ENCODE measurements at regions not wholly inside any gene's neighbourhood (a gene's known extent, or its start where the extent isn't known, plus 50 kb on each side); places are given as distances from the start of the nearest gene placed in this dataset.
A peak's percentile ranks its signal among the peaks of the same experiment; 100 is the strongest.

DNA sequence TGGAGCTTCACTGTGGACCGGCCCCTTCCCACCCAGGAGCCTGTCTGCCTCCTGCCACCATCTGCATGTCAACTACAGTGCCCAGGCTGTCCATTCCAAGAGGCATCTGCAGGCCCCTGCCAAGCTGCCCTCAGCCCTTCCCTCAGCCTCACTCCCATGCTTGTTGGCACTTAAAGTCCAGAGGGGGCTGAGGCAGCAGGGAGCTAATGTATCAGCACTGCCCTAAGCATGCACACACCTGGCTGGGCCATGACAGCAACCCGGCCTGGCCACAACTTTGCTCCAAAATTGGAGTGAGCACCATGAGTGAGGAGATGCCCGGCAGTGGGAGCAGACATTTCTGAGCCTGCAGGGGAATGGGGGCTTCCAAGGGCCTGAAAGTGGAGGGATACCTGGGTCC lies 417.5 kb upstream of the GRM3 start:
- peaks cover 3 to 39% (median 15%) of the 10 kb centered on the region in 9 donors for H3K9me3 Mint-ChIP-seq
- no peak overlapping the region for H3K4me3 Mint-ChIP-seq
- peaks cover 0 to 6% (median 0%) of the 10 kb centered on the region in 3 donors for H3K36me3 Mint-ChIP-seq
- H3K4me1 Mint-ChIP-seq = no peaks in the 10 kb centered on the region
- ATAC-seq = no peak
- H3K27me3 Mint-ChIP-seq = no peaks in the 10 kb centered on the region
- peak in 1 of 10 donors; percentile 52 for DNase-seq
- POLR2A ChIA-PET = no interaction called here
- no peak overlapping the region for H3K27ac Mint-ChIP-seq

DNA sequence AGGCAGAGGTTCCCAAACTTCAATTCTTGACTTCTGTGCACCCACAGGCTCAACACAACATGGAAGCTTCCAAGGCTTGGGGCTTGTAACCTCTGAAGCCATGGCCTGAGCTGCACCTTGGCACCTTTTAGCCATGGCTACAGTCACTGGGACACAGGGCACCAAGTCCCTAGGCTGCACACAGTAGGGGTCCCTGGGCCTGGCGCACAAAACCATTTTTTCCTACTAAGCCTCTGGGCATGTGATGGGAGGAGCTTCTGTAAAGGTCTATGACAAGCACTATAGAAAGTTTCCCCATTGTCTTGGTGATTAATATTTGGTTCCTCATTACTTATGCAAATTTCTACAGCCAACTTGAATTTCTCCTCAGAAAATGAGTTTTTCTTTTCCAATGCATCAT lies 420.9 kb upstream of the GRM3 start:
- Mint-ChIP-seq H3K9me3 (peaks cover 5 to 25% (median 11%) of the 10 kb centered on the region in 9 donors), H3K36me3 (peaks cover 0 to 6% (median 0%) of the 10 kb centered on the region in 3 donors), H3K27me3 (no peaks in the 10 kb centered on the region), H3K4me3 (no peak overlapping the region), H3K4me1 (no peaks in the 10 kb centered on the region), H3K27ac (no peak overlapping the region)
- ATAC-seq (no peak), DNase-seq (no peak)
- POLR2A ChIA-PET = no interaction called here

DNA sequence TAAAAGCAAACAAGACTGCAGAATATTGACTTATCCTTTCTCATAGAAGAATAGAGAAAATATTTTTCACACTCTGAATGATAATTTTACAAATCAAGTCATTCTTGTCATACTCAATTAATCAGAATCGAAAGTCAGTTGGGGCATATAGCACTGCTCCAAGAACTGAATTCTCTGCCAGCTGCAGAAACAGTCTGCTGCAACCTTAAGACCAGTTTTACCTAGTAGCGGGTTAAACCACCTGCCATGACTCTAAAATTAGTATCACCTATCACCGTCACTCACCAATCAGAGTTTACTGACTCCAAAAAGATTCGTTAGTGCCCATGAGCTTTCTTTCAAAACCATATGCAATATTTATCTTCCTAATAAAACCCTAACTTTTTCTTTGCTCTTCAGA lies 429.0 kb upstream of the GRM3 start:
- H3K4me3 Mint-ChIP-seq = no peak overlapping the region
- ATAC-seq (no peak), DNase-seq (no peak)
- H3K27me3 Mint-ChIP-seq = no peaks in the 10 kb centered on the region
- POLR2A ChIA-PET = no interaction called here
- H3K36me3 Mint-ChIP-seq = no peaks in the 10 kb centered on the region
- no peaks in the 10 kb centered on the region for H3K4me1 Mint-ChIP-seq
- peaks cover 0 to 2% (median 0%) of the 10 kb centered on the region in 9 donors for H3K9me3 Mint-ChIP-seq
- H3K27ac Mint-ChIP-seq = no peak overlapping the region

DNA sequence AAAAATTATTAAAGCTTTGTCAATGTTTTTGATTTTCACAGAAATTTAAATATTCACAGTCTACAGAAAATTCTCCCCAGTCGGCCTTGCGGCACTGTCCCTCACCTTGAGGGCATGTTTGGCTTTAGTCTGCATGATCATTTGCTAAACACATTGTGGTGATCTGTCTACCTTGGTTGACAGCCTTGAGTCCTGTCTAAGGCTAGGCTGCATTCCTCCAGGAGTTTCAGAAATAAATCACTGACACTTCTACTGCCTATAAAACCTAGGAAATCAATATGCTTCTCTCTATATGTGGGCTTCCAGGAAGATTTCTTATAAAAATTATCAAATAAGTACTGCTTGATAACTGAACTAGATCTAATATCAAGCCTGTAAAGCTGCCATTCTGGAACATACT lies 430.7 kb upstream of the GRM3 start:
- ATAC-seq (no peak), DNase-seq (no peak)
- Mint-ChIP-seq H3K36me3 (no peaks in the 10 kb centered on the region), H3K4me1 (no peaks in the 10 kb centered on the region), H3K27me3 (no peaks in the 10 kb centered on the region), H3K4me3 (no peak overlapping the region), H3K27ac (no peak overlapping the region), H3K9me3 (peaks cover 0 to 2% (median 0%) of the 10 kb centered on the region in 9 donors)
- POLR2A ChIA-PET = no interaction called here

DNA sequence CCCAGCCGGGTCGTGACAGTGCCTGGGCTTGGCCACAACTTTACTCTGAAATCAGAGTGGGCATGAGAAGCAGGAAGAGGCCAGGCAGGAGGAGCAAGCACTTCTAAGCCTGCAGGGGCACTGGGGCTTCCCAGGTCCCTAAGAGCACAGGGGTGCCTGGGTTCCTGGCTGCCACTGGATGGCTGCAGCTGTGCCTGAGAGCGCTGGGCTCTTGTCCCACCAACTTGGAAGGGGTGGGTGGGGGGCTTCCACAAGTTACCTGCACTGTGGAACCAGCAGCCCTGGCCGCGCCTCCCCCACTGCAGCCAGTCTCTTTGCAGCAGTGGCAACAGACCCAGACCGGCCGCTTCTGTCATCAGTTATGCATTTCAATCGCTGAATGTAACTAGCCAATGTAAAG lies 434.7 kb upstream of the GRM3 start:
- POLR2A ChIA-PET = no interaction called here
- peaks cover 0 to 5% (median 0%) of the 10 kb centered on the region in 9 donors for H3K9me3 Mint-ChIP-seq
- H3K27me3 Mint-ChIP-seq = no peaks in the 10 kb centered on the region
- no peaks in the 10 kb centered on the region for H3K4me1 Mint-ChIP-seq
- H3K4me3 Mint-ChIP-seq = no peak overlapping the region
- ATAC-seq (no peak), DNase-seq (no peak)
- H3K27ac Mint-ChIP-seq = no peak overlapping the region
- H3K36me3 Mint-ChIP-seq = no peaks in the 10 kb centered on the region

DNA sequence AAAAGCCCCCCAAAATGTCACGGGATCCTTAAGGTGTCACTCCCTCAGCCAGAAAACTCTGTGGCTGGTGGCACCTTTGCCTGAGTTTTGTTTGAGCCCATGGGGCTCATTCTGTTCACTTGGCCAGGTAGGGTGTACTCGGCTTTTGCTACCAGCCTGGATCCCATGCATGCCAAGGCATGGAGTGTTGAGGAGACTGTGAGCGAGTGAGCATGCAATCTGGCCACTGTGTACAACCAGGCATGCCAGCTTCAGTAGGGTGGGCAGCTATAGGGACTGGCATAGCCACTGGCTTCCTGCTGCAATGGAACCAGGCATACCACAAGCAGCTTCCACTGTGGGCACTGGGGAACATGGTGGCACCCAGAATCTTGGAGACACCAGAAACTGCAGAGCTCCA lies 436.0 kb upstream of the GRM3 start:
- no peaks in the 10 kb centered on the region for H3K36me3 Mint-ChIP-seq
- POLR2A ChIA-PET = no interaction called here
- no peak overlapping the region for H3K27ac Mint-ChIP-seq
- ATAC-seq (no peak), DNase-seq (no peak)
- no peaks in the 10 kb centered on the region for H3K27me3 Mint-ChIP-seq
- no peak overlapping the region for H3K4me3 Mint-ChIP-seq
- H3K9me3 Mint-ChIP-seq = peaks cover 0 to 6% (median 0%) of the 10 kb centered on the region in 9 donors
- no peaks in the 10 kb centered on the region for H3K4me1 Mint-ChIP-seq

DNA sequence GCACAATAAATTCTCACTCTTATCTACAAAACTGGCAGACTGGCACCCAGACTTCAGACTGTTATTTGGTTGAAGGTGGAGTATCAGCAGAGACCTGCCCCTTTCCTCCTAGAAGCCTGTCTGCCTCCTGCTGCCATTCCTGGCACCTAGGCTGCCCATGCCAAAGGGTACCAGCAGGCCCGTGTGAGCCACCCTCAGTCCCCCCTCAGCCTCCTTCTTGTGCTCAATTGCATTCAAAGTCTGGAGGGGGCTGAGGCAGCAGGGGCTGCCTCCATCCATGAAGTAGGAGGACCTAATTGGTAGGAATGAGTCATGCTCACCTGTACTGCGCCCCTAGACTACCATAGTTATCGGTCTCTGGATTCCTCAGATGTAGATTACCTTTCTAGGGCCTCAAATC lies 440.9 kb upstream of the GRM3 start:
- no peaks in the 10 kb centered on the region for H3K4me1 Mint-ChIP-seq
- no peaks in the 10 kb centered on the region for H3K36me3 Mint-ChIP-seq
- H3K4me3 Mint-ChIP-seq = no peak overlapping the region
- H3K27me3 Mint-ChIP-seq = no peaks in the 10 kb centered on the region
- POLR2A ChIA-PET = no interaction called here
- H3K27ac Mint-ChIP-seq = no peak overlapping the region
- peaks cover 0 to 11% (median 3%) of the 10 kb centered on the region in 9 donors for H3K9me3 Mint-ChIP-seq
- DNase-seq (no peak), ATAC-seq (no peak)

DNA sequence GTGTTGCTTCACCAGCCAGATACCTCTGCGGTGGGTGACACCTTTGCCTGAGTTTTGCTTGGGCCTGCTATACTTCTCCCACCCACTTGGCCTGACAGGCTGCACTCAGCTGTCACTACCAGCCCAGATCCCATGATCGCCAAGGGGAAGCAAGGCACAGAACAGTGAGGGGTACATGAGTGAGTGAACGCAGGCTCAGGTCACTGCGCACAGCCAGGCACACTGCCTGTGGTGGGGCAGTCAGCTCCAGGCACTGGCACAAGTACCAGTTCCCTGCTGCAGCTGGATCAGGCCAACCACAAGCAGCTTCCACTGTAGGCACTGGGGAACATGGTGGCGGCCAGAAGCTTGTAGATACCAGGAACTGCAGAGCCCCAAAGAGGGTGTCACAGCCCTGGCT lies 441.9 kb upstream of the GRM3 start:
- H3K36me3 Mint-ChIP-seq = no peaks in the 10 kb centered on the region
- no peak overlapping the region for H3K4me3 Mint-ChIP-seq
- H3K27me3 Mint-ChIP-seq = no peaks in the 10 kb centered on the region
- no peak overlapping the region for H3K27ac Mint-ChIP-seq
- ATAC-seq (no peak), DNase-seq (no peak)
- POLR2A ChIA-PET = no interaction called here
- no peaks in the 10 kb centered on the region for H3K4me1 Mint-ChIP-seq
- peaks cover 0 to 11% (median 3%) of the 10 kb centered on the region in 9 donors for H3K9me3 Mint-ChIP-seq

DNA sequence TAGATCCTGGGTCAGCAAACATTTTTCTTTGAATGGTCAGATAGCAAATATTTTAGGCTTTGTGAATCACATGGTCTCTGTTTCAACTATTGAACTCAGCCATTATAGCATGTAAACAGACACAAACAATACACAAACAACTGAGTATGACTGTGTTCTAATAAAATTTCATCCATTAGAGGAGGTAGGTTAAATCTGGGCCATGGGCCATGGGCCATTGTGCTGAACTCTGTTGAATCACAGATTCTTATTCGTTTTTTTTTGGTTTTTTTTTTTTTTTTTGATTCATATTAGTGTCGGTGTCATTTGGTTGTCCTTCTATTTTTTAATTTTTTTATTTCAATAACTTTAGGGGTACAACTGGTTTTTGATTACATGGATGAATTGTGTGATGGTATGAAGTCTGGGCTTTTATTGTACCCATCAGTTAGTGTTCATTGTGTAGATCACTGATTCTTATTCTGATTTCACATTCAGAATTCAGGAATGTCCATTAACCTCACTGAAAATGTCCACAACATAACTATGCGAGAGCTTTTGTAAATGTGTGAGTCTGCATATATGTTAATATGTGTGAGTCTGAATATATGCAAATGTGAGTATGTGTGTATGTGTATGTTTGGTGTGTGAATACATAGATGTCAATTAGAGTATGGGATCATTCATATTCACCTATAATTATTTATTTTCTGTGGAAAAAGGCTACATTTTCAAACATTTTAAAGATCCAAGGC lies 443.7 kb upstream of the GRM3 start:
- POLR2A ChIA-PET = no interaction called here
- H3K4me1 Mint-ChIP-seq = no peaks in the 10 kb centered on the region
- no peak for DNase-seq
- no peak for ATAC-seq
- H3K27ac Mint-ChIP-seq = no peak overlapping the region
- H3K36me3 Mint-ChIP-seq = no peaks in the 10 kb centered on the region
- no peaks in the 10 kb centered on the region for H3K27me3 Mint-ChIP-seq
- H3K9me3 Mint-ChIP-seq = peaks cover 0 to 11% (median 4%) of the 10 kb centered on the region in 9 donors
- H3K4me3 Mint-ChIP-seq = no peak overlapping the region

DNA sequence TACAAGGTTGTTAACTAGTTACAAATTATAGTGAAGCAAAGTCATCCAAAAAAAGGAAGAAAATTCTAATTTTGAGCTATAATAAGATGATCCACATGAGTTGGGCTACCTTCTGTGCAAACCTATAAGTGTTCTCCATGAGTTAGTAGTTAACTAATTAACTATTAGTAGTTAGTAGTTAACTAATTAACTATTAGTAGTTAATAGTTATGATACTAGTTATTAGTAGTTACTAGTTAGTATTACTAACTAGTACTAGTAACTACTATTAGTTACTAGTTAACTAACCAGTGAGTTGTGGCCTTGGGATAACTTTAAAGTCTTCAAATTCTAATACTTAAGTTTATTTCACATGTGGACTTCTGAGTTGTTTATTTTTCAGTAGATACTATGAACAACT lies 453.4 kb upstream of the GRM3 start:
- H3K9me3 Mint-ChIP-seq = peaks cover 0 to 25% (median 3%) of the 10 kb centered on the region in 9 donors
- POLR2A ChIA-PET = no interaction called here
- H3K27me3 Mint-ChIP-seq = no peaks in the 10 kb centered on the region

DNA sequence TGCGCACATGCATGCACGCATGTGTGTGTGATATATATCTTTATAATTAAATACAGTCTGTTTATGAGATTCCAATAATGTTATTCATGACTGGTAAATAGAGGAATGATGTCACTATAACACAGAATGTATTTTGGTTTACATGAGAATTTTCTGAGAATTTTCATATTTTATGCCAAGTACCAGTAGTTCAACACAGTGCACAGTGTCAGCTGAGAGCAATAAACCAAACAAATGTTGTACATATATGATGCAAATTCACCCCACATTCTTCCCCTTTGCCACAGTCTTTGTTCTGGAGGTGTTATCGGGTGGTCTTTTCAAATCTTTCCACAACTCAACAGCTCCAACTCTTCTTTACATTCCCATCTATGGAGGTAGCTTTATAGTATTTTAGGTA lies 462.2 kb upstream of the GRM3 start:
- Mint-ChIP-seq H3K36me3 (no peaks in the 10 kb centered on the region), H3K27me3 (no peaks in the 10 kb centered on the region), H3K4me3 (no peak overlapping the region), H3K9me3 (peaks cover 0 to 32% (median 6%) of the 10 kb centered on the region in 9 donors), H3K4me1 (no peaks in the 10 kb centered on the region), H3K27ac (no peak overlapping the region)
- POLR2A ChIA-PET = no interaction called here
- ATAC-seq = no peak
- no peak for DNase-seq

More for the DNA sequence above, 453.4 kb upstream of the GRM3 start:
- H3K4me3 Mint-ChIP-seq = no peak overlapping the region
- ATAC-seq = no peak
- no peak for DNase-seq
- H3K27ac Mint-ChIP-seq = no peak overlapping the region
- no peaks in the 10 kb centered on the region for H3K36me3 Mint-ChIP-seq
- no peaks in the 10 kb centered on the region for H3K4me1 Mint-ChIP-seq

DNA sequence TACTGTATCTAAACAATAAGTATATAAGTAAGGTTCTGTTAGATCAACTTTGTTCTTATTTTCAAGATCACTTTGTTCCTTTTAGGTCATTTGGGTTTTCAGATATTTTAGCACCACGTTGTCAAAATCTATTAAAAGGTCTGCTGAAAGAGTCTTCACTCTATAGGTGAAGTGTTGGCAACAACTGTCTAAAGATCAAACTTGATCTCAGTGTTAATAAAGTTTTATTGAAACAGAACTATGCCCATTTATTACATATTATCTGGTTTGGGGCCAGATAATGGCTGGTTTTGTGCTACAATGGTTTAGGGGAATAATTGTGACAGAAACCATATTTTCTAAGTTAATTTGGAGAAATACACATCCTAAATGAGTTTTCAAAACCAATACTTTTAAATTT lies 478.9 kb upstream of the GRM3 start:
- POLR2A ChIA-PET = no interaction called here
- no peaks in the 10 kb centered on the region for H3K27me3 Mint-ChIP-seq
- H3K27ac Mint-ChIP-seq = no peak overlapping the region
- no peaks in the 10 kb centered on the region for H3K36me3 Mint-ChIP-seq
- no peak overlapping the region for H3K4me3 Mint-ChIP-seq
- ATAC-seq (no peak), DNase-seq (no peak)
- H3K4me1 Mint-ChIP-seq = no peaks in the 10 kb centered on the region
- H3K9me3 Mint-ChIP-seq = peaks cover 0 to 39% (median 14%) of the 10 kb centered on the region in 9 donors

DNA sequence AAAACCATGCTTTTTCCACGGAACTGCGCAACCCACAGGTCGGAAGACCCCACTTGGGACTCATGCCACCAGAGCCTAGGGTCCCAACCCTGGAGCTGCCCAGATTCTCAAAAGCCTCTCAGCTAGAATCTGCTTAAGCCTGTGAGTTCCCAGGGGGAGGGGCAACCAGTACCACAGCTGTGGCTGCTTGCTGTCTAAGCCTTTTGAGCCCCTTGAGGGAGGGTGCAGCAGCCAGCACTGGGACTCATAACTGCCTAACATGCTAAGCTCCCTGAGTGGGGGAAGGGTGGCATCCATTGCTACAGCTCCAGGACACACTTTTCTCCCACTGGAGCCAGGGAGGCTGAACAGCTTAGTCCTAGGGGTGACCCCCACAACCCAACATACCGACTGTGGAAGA lies 485.6 kb upstream of the GRM3 start:
- Mint-ChIP-seq H3K4me3 (no peak overlapping the region), H3K27me3 (no peaks in the 10 kb centered on the region), H3K9me3 (peaks cover 4 to 37% (median 15%) of the 10 kb centered on the region in 9 donors), H3K4me1 (no peaks in the 10 kb centered on the region), H3K36me3 (no peaks in the 10 kb centered on the region), H3K27ac (no peak overlapping the region)
- DNase-seq = no peak
- POLR2A ChIA-PET = no interaction called here
- no peak for ATAC-seq

DNA sequence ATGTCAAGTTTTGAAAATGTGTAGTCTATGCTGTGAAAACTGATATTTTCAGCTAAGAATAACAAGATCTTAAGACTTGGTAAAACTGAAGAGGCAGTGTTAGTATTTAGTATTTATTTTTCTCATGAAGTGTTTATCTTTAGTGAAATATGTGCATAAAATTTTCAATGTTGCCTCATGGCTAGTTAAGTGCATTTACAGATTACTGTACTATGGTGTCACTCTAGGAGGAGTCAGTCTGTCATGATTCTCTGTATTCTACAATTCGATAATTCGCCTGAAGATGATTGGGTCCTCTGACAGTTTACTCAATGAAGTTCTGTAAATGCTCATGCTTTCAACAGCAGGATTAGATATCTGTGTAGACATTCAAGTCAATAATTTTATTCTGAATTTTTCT lies 488.1 kb upstream of the GRM3 start:
- DNase-seq (no peak), ATAC-seq (no peak)
- H3K4me3 Mint-ChIP-seq = no peak overlapping the region
- H3K27me3 Mint-ChIP-seq = no peaks in the 10 kb centered on the region
- H3K9me3 Mint-ChIP-seq = peaks cover 6 to 32% (median 13%) of the 10 kb centered on the region in 9 donors
- H3K27ac Mint-ChIP-seq = no peak overlapping the region
- no peaks in the 10 kb centered on the region for H3K4me1 Mint-ChIP-seq
- POLR2A ChIA-PET = no interaction called here
- no peaks in the 10 kb centered on the region for H3K36me3 Mint-ChIP-seq
